A549 (cell line): ENCODE measurements at regions not wholly inside any gene's neighbourhood (a gene's known extent, or its start where the extent isn't known, plus 50 kb on each side); places are given as distances from the start of the nearest gene placed in this dataset.

ENCODE experiments used
- CEBPB ChIP-seq, 2 experiments: fragments of >200 bp in 1 of 2; sonication (Bioruptor Twin) in 1 of 2; formaldehyde crosslinking in 1 of 2; IDR thresholded peaks; 2 replicates each; pipeline ENCODE4 v1.6.1; 2012 to 2016
- HDAC2 ChIP-seq: fragments of 200-600 bp; sonication (generic); IDR thresholded peaks from 2 replicates; pipeline ENCODE4 v1.6.1; 2016
- JUNB ChIP-seq: fragments of >200 bp; sonication (Bioruptor Twin); formaldehyde crosslinking; IDR thresholded peaks from 2 replicates; pipeline ENCODE4 v1.6.1; 2016
- POLR2A ChIP-seq: IDR thresholded peaks from 2 replicates; pipeline ENCODE4 v1.6.1; 2012; ENCODE audit warnings: mild to moderate bottlenecking, low read length
- POLR2AphosphoS2 ChIP-seq: conservative IDR thresholded peaks from 2 replicates; pipeline ENCODE4 v1.6.1; 2012; ENCODE audit warnings: low read length, improper control_type of control experiment, inconsistent platforms
- RCOR1 ChIP-seq: fragments of 150-350 bp; IDR thresholded peaks from 2 replicates; pipeline ENCODE4 v1.6.1; 2014; ENCODE audit warnings: antibody characterized with exemption, low read length, low read depth
- SMC3 ChIP-seq: fragments of >200 bp; sonication (Bioruptor Twin); formaldehyde crosslinking; IDR thresholded peaks from 3 replicates; pipeline ENCODE4 v1.6.1; 2018; ENCODE audit warnings: inconsistent platforms
- TF ChIP-seq, protein P1 (sequence below): fragments of >200 bp; sonication (Bioruptor Twin); formaldehyde crosslinking; IDR thresholded peaks from 3 replicates; pipeline ENCODE4 v1.5.1; 2016

DNA sequence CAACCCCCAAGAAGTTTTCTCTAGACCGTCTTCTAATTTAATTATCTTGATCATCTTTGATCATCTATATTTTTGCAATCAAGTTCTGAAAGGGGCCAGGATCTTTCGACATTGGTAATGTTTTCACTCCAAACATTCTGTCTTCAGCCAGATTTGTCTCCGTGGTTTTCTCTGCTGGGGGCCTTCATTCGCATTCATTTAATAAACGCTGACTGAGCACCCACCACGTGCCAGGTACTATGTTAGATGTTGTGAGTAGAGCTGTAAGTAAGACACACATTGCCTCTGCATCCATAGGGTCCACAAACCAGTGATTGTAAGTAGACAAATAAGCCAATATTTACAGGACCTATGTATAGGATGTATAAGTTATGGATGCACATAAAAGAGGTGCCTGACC, 134.5 kb upstream of the MROH9 start:
- TF ChIP-seq JUNB (no peak), CEBPB (IDR thresholded peaks at IDR 0.05) (no peak), POLR2A (no peak), HDAC2 (no peak), SMC3 (no peak), RCOR1 (no peak), POLR2AphosphoS2 (no peak)
- TF ChIP-seq, protein P1, sequence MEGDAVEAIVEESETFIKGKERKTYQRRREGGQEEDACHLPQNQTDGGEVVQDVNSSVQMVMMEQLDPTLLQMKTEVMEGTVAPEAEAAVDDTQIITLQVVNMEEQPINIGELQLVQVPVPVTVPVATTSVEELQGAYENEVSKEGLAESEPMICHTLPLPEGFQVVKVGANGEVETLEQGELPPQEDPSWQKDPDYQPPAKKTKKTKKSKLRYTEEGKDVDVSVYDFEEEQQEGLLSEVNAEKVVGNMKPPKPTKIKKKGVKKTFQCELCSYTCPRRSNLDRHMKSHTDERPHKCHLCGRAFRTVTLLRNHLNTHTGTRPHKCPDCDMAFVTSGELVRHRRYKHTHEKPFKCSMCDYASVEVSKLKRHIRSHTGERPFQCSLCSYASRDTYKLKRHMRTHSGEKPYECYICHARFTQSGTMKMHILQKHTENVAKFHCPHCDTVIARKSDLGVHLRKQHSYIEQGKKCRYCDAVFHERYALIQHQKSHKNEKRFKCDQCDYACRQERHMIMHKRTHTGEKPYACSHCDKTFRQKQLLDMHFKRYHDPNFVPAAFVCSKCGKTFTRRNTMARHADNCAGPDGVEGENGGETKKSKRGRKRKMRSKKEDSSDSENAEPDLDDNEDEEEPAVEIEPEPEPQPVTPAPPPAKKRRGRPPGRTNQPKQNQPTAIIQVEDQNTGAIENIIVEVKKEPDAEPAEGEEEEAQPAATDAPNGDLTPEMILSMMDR = no peak
